Cardiac septum (tissue), 1 donor: ENCODE measurements at regions not wholly inside any gene's neighbourhood (a gene's known extent, or its start where the extent isn't known, plus 50 kb on each side); places are given as distances from the start of the nearest gene placed in this dataset.
"Not testable (repeated sequence)": the region's sequence is repeated elsewhere in the genome, so short reads cannot be mapped to it uniquely, and the experiment has no call there.

Source experiments
- DNase-seq: peaks from one replicate; pipeline ENCODE4 v3.0.0-alpha.2; 2020; ENCODE audit warnings: low spot score
- intact Hi-C: fragments of 100-400 bp; cut with DNase I; formaldehyde crosslinking; loops from one replicate; pipeline ENCODE4 v1.14.0; 2022
- donor health status: DM: no; HTN: no; CAD: no.

DNA sequence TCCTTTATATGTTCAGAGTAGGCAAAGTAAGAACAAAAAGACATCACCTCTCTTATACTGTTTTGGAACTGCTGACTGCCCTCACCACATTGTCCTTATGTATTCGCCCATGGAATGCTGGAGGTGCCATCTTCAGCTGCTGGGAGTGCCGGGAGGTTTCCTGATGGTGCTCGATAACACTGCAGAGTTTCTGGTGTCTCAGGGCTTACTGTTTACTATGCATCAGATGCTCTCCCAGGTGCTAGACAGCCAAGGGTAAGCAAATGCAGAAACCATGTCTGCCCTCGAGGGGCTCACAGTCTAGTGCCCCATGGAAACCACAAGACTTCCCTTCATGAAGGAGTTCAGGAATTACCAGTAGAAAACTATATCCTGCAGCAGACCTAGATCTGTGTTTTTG, 70.1 kb upstream of the SMIM23 start:
- intact Hi-C loops = no loop called here
- no peak for DNase-seq

DNA sequence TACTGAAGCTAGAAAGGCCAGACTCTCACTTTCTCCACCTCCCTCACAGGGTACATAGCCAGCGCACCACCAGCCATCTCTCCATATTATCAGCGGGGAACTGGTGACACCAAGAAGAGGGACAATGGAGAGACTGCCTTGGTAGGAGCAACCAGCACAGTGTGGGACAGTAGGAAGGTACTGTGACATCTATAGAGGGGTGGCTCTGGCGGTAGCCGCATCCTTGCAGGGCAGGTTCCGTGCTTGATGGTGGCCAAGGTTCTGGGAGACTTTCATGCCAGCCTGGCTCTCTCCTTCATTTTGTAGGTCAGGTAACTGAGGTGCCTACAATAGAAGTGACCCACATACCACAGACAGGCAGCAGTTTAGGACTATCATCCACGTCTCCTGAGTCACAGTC, 65.5 kb upstream of the SMIM23 start:
- DNase-seq = peak; percentile 35
- intact Hi-C loops = no loop called here

DNA sequence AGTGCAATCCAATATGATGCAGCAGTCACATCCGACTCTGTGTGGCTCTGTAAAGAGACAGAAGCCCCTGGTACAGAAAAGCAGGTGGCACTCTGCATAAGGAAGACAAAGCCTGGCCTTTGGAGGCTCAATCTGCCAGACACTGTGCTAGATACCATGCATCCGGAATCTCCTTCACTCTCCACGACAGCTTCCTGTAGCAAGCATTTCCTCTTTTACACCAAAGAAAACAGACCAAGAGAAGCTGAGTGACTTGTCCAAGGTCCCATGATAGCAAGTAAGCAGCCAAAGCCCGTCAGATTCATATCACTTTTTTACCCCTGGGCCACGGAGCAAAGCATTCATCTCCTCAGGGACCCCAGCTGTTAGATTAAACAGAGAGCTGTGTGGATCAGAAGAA, 64.2 kb upstream of the SMIM23 start:
- intact Hi-C loops = no loop called here
- no peak for DNase-seq

DNA sequence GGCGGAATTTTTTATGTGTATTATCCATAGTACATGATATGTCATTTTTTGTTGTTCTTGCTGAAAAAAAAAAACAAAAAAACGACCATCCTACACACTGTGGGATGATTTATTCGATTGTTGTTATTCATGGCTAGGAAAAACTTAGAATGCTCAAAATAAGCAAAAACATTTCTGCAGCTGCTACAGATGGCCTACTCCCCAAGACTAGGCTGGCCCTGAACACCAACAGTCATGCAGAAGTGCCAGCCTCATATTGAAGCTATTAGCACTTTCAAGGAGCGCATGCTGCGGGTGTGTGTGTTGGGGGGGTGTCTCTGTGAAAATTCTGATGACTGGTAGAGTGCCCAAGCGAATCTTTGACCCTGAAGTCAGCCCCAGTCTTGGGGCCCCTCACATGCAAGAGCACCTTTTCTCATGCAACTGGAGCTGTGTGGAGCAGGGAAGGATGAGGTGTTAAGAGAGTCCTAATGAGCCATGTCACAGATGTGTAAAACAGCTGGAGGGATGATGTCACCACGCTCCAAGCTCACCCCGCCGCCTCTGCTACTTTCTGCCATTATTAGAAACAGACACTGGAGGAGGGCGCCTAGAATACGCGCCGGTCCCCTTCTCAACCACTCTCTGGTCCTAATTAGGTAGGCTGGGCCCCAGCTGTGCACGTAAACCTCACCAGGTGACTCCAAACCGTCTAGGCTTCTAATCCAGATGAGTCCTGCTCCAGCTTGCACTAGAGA, 61.0 kb upstream of the SMIM23 start:
- intact Hi-C loops = no loop called here
- DNase-seq = no peak

DNA sequence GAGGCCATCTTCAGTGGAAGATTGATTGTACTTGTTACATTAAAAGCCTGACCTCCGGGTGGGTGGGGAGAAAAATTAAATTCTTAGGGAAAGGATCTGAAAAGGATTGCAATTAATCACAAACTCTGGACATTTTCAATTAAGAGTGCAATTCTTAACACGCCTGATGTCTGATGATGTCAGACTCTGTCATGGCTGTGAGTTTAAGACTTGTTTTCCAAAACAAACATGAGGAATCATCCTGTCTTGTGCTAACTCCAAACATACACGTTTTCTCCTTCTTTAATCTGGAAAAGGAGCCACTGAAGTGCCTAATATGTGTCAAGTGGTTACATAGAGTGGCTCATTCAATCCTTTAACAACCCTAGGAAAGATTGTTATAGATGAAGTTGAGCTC, 60.4 kb upstream of the SMIM23 start:
- intact Hi-C loops = no loop called here
- no peak for DNase-seq

DNA sequence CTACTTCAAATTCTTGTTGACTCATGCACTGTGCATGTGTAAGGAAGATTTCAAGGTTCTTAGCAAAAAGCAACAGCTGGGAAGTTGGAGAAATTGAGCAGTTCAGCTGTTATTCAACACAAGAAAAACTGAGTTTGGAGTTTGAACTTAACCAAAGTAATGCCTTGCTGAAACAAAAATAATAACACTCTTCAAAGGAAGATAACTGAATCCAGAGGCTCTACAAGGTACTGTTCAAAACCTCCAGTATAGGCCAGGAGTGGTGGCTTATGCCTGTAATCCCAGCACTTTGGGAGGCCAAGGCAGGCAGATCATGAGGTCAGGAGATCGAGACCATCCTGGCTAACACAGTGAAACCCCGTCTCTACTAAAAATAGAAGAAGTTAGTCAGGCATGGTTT, 58.8 kb upstream of the SMIM23 start:
- intact Hi-C loops, DNase-seq: not testable (repeated sequence)

DNA sequence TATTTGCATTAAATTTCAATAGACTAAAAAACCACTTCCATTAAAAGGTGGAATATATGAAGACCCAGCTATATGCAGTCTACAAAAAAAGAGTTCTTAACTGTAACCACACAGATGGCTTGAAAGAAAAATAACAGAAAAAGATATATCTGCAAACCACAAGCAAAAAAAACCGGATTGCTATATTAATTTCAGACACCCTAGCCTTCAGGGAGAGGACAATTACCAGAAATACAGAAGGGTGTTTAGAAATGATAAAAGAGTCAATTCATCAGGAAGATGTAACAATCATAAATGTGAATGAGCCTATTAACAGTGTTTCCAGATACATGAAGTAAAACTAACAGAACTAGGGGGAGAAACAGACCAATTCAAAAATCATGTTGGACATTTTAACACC, 56.9 kb upstream of the SMIM23 start:
- intact Hi-C loops = no loop called here
- no peak for DNase-seq
